Ovary (tissue), 3 donors: ENCODE measurements at regions not wholly inside any gene's neighbourhood (a gene's known extent, or its start where the extent isn't known, plus 50 kb on each side); places are given as distances from the start of the nearest gene placed in this dataset.

Experiments
- CTCF ChIP-seq, 3 donors: fragments of 450-650 bp in 2 of 3; fragments of 200-600 bp in 1 of 3; IDR thresholded peaks; one replicate each; pipeline versions ENCODE4 v1.5.1 to v1.8.0; 2016 to 2022; ENCODE audit warnings: antibody characterized with exemption in 3 of 3, mild to moderate bottlenecking in 1 of 3
- EP300 ChIP-seq: sonication (generic); formaldehyde crosslinking; IDR thresholded peaks from one replicate; pipeline ENCODE4 v1.6.1; 2017; ENCODE audit warnings: antibody characterized with exemption
- donor health status: DM: no; HTN: no; CAD: no.

DNA sequence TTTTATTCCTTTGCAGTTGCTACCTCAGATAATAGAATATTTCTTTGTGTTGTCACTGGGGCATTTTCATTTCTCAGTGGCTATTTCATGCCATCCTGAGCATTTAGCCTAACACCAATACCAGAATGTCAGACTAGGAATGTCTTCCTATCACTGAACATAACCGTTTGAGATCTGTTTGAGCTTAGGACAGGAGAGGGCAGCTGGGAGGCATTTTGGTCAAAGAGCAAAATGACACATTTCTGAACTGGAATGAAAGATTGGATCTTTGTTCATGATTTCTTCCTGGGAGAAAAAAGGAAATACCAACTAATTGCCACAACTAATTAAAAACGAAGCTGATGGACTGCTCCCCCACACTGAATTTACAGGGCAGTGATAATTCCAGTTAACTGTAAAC lies 921.3 kb upstream of the NR2F2 start:
- TF ChIP-seq CTCF (IDR thresholded peaks at IDR 0.05) = no peak
- TF ChIP-seq EP300 = no peak
